ENCODE measurements at regions not wholly inside any gene's neighbourhood (a gene's known extent, or its start where the extent isn't known, plus 50 kb on each side); places are given as distances from the start of the nearest gene placed in this dataset.

GRCh38 chr15:93298901-93299300 lies 209.9 kb upstream of the RGMA start:
- DNase-seq, result no peak

- DNase-seq, result no peak
Measured at GRCh38 chr15:93296759-93297500, 207.9 kb upstream of the RGMA start.

GRCh38 chr15:93294896-93295295 lies 205.9 kb upstream of the RGMA start:
- no peak for DNase-seq

- no peak for DNase-seq
Measured at GRCh38 chr15:93294066-93294465, 205.1 kb upstream of the RGMA start.

- no peak for DNase-seq
Measured at GRCh38 chr15:93291380-93291779, 202.4 kb upstream of the RGMA start.

GRCh38 chr15:93290618-93290946 lies 201.6 kb upstream of the RGMA start:
- DNase-seq, result no peak

- DNase-seq, result no peak
Measured at GRCh38 chr15:93289941-93290617, 201.1 kb upstream of the RGMA start.

GRCh38 chr15:93288728-93289294 lies 199.8 kb upstream of the RGMA start:
- no peak for DNase-seq

GRCh38 chr15:93286446-93286845 lies 197.4 kb upstream of the RGMA start:
- no peak for DNase-seq

- no peak for DNase-seq
Measured at GRCh38 chr15:93283854-93284253, 194.8 kb upstream of the RGMA start.

- DNase-seq, result no peak
Measured at GRCh38 chr15:93282808-93283207, 193.8 kb upstream of the RGMA start.

- no peak for DNase-seq
Measured at GRCh38 chr15:93278783-93279182, 189.8 kb upstream of the RGMA start.

GRCh38 chr15:93278006-93278405 lies 189.0 kb upstream of the RGMA start:
- no peak for DNase-seq

- no peak for DNase-seq
Measured at GRCh38 chr15:93274257-93274656, 185.2 kb upstream of the RGMA start.

GRCh38 chr15:93271871-93272270 lies 182.9 kb upstream of the RGMA start:
- DNase-seq, result no peak

GRCh38 chr15:93270937-93271467 lies 182.0 kb upstream of the RGMA start:
- no peak for DNase-seq

- DNase-seq, result no peak
Measured at GRCh38 chr15:93268066-93268465, 179.1 kb upstream of the RGMA start.

GRCh38 chr15:93266291-93266690 lies 177.3 kb upstream of the RGMA start:
- no peak for DNase-seq

- DNase-seq, result peak; percentile 34
Measured at GRCh38 chr15:93265111-93265556, 176.1 kb upstream of the RGMA start.

- DNase-seq, result no peak
Measured at GRCh38 chr15:93261845-93262244, 172.8 kb upstream of the RGMA start.

- DNase-seq, result no peak
Measured at GRCh38 chr15:93257920-93258319, 168.9 kb upstream of the RGMA start.

- no peak for DNase-seq
Measured at GRCh38 chr15:93253681-93254080, 164.7 kb upstream of the RGMA start.

GRCh38 chr15:93252780-93253179 lies 163.8 kb upstream of the RGMA start:
- DNase-seq, result no peak

GRCh38 chr15:93250950-93251349 lies 161.9 kb upstream of the RGMA start:
- DNase-seq, result no peak

All from NCI-H2171 (cell line).